ENCODE measurements at regions not wholly inside any gene's neighbourhood (a gene's known extent, or its start where the extent isn't known, plus 50 kb on each side); places are given as distances from the start of the nearest gene placed in this dataset.

GRCh38 chr2:176704282-176704858 is 435.1 kb downstream of the MTX2 start:
- TF ChIP-seq CTCF (IDR thresholded peaks at IDR 0.05; ENCODE audit: poor library complexity) (no peak), EZH2phosphoT487 (IDR thresholded peaks at IDR 0.05; ENCODE audit: low read depth, severe bottlenecking, unreplicated experiment) (no peak), EZH2 (IDR thresholded peaks at IDR 0.05; ENCODE audit: borderline replicate concordance) (no peak)
